NCI-H146 treated with DMSO at 0.1 percent for 48 hours (cell line): ENCODE measurements at regions not wholly inside any gene's neighbourhood (a gene's known extent, or its start where the extent isn't known, plus 50 kb on each side); places are given as distances from the start of the nearest gene placed in this dataset.
"Not testable (repeated sequence)": the region's sequence is repeated elsewhere in the genome, so short reads cannot be mapped to it uniquely, and the experiment has no call there.

Experiments used
- DNase-seq: peaks from one replicate; lab custom pipeline; 2025; ENCODE audit not compliant: unreplicated experiment; lab: John Stamatoyannopoulos, UW

DNA sequence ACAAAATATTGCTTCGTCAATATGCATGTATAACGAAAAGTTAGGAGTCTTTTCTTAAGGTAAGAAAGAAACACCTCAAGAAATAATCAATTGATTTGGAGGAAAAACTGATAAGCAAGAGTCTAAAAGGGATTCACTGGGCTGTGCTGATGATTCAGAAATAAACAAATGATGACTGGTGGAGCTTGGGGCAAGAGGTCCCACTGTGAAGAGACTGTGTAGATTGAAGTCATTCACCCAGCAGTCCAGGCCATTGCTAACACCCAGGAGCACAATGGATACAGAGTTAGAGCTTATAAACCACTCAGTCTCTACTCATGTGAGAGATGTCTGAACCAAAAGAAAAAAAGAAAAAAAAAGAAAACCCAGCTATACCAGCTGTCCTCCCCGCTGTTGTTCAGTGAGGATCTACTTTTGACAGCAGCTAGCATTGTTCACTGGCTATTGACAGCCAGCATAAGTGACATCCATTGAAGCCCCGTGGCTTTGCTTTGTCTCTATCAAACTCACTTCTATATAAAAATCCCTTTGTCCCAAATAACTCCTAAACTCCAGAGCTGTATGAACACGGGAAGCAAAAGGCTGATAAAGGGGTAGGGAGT lies 255.5 kb downstream of the KCTD12 start:
- no peak for DNase-seq

DNA sequence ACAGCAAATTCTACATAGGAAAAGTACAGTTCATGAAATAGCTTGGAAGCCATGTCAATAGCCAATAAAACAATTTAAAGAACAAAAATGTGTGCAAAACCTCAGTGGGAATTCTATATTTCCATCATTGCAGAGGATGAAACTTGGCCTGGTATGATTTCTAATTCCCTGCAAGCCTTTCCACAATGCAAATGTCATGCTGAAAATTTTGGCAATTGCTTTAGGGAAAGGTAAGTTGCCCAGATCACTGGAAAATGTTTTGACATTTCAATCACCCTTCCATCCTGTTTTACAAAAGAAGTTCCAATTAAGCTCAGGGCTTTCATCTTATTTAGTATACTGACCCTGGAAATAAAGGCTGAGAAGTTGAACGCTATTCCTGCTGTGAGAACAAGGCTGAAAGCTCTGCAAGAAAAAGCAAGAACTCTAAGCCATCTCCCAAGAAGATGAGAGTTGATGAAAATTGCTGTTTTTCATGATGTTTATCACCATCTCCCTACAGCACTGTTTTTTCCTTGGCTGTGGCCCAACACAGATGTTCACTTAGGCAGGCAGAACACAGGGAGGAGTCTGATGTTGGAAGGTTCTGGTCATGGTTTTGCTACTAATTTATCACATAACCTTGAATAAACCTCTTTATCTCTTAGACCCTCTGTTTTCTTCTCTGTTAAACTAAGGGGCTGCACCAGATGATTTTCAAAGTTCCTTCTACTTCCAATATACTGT lies 263.7 kb downstream of the KCTD12 start:
- DNase-seq, result no peak

- DNase-seq, result no peak
Measured at GRCh38 chr13:76621705-76622104, 264.5 kb downstream of the KCTD12 start.

- no peak for DNase-seq
Measured at GRCh38 chr13:76620036-76620435, 266.2 kb downstream of the KCTD12 start.

DNA sequence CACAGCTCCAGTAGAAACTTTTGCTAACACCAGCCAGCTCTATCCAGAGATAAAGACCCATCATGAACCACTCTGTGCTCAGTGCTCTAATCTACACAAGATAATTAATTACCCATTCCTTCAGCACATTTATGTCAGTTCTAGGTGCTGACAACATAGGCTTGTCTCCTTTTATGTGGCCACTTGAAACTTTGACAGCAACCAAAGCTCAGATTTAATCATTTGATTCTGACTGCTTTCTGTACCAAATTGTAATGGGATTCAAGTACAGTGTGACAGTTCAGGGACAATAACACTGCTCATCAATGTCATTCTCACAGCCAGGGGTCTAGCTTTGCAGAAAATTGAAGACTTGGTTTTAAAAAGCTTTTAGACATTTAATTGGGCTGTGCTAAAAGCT lies 266.6 kb downstream of the KCTD12 start:
- DNase-seq, result no peak

- peak; percentile 7 for DNase-seq
Measured at GRCh38 chr13:76610819-76611415, 275.3 kb downstream of the KCTD12 start.

DNA sequence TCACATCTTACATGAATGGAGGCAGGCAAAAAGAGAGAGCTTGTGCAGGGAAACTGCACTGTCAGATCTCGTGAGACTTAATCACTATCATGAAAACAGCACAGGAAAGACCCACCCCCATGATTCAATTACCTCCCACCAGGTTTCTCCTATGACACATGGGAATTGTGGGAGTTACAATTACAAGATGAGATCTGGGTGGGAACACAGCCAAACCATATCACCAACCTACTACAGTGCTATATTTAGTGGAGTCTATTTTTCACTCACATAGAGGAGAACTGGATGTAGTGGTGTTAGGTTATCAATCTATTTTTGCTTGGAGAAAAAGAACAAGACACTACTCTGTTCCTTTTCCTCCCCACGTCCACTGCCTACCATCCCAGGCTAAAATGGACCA lies 276.6 kb downstream of the KCTD12 start:
- no peak for DNase-seq

DNA sequence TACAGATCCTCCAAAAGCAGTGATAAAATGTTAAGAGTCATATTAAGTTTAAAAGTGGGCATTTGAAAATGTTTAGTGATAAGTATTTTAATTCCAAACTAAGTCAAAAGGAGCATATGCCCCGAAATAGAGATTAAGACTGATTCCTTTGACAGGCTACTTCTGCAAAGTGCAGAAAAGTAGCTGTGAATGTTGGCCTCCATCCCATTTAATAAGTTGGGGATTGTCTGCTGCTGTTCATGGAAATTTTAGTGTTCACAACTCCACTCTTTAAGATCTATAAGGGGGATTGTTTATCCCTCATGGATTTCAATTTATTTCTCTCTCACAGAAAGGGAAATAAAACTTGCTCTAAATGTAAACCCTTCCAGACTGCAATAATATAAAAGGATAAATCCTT lies 278.3 kb downstream of the KCTD12 start:
- no peak for DNase-seq

DNA sequence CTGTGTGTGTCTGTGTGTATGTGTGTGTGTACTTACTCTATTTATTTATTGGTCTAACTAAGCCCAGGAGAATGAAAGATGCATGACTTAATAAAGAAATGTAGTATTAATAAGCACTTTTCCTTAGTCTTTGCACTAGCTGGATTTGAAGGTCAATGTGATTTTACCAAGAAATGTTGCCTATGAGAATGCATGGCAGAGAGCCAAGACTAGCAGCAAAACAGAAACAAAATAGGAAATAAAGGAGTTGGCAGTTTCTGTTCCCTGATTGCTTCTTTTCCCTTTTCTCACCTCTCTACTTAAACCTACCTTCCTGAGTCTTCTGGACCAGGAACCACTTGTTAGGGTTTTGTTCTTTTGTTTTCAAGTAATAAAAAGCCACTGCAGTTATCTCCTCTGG lies 286.1 kb downstream of the KCTD12 start:
- no peak for DNase-seq

- DNase-seq, result no peak
Measured at GRCh38 chr13:76597868-76598267, 288.3 kb downstream of the KCTD12 start.

- no peak for DNase-seq
Measured at GRCh38 chr13:76596216-76596615, 290.0 kb downstream of the KCTD12 start.

DNA sequence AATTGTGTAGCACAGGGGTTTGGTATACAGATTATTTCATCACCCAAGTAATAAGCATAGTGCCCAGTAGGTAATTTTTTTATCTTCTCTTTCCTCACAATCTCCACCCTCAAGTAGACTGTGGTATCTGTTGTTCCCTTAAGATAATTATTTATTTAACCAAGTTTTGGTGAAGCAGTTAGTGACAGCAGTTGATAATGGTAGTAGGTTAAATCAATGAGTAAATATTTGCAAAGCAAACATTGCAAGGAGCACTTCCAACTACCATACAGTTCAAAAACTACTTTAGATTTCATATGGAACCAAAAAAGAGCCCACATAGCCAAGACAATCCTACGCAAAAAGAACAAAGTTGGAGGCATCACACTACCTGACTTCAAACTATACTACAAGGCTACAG lies 291.8 kb downstream of the KCTD12 start:
- DNase-seq, result no peak

GRCh38 chr13:76586842-76587241 lies 299.4 kb downstream of the KCTD12 start:
- no peak for DNase-seq

- no peak for DNase-seq
Measured at GRCh38 chr13:76579701-76580100, 306.5 kb downstream of the KCTD12 start.

DNA sequence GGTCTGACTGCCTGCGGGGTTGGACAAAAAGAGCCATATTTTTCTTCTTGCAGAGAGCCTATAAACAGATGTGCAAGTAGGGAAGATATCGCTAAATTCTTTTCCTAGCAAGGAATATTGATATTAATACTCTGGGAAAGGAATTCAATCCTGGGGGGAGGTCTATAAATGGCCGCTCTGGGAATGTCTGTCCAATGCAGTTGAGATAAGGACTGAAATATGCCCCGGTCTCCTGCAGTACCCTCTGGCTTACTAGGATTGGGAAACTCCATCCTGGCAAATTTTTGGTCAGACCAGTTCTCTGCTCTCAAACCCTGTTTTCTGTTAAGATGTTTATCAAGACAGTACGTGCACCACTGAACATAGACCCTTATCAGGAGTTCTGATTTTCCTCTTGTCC lies 310.6 kb downstream of the KCTD12 start:
- not testable (repeated sequence) for DNase-seq

GRCh38 chr13:76570510-76570971 lies 315.7 kb downstream of the KCTD12 start:
- no peak for DNase-seq

GRCh38 chr13:76556627-76557026 lies 329.6 kb downstream of the KCTD12 start:
- DNase-seq, result no peak

DNA sequence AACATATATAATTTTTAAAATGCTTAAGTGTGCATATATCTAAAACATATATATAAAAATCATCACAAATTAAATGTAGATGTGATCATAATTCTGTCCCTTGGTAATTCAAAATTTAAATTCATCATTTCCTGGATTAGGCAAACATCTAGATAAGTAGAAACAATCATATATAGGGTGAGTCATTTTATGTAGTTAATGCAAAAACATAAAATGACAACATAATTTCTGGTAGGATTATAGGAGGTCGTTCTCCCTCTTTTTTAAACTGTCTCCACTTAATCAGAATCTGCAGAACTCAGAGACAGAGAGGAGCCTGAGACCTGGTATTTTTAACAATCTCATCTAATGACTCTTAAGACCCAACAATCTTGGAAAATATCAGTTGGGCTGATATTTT lies 333.4 kb downstream of the KCTD12 start:
- no peak for DNase-seq

GRCh38 chr13:76552041-76552772 lies 334.0 kb downstream of the KCTD12 start:
- DNase-seq, result no peak

DNA sequence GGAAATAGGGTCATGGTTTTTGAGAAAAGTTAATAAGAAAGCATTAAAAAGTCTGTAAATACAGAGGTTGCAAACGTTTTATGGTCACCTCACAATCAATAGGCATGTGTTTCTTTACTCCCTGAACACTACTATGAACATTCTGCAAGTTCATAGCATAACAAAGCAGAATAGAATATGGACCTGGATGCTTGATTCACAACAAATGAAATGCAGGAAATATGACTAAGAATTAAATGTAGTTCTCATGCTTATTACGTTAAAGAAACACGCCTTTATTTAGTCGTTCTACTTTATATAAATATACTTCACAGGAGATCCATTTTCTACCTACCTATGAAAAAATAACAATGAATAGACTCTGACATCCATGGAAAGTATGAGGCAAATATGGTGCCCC lies 344.0 kb downstream of the KCTD12 start:
- no peak for DNase-seq

GRCh38 chr13:76538004-76538403 lies 348.2 kb downstream of the KCTD12 start:
- DNase-seq, result no peak

DNA sequence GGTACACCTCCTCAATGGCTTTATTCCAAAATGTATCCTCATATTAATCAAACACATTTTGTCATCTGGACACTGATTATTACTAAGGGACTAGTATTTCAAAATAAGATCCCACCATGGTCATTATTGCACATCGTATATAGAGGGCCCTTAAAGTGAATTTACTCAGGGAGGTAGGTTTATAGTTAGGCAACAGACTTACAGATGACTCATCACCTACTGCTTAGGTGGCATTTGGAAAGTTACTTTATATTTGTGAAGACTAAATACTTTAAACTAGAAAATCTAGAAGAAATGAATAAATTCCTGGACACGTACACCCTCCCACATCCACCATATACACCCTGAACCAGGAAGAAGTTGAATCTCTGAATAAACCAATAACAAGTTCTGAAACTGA lies 353.0 kb downstream of the KCTD12 start:
- no peak for DNase-seq
